A549 (cell line): ENCODE measurements at regions not wholly inside any gene's neighbourhood (a gene's known extent, or its start where the extent isn't known, plus 50 kb on each side); places are given as distances from the start of the nearest gene placed in this dataset.

Experiments
- ATAC-seq, 2 experiments: fragments of 200-7000 bp in 1 of 2; fragments of >200 bp in 1 of 2; cut with Nextera tagmentation in 1 of 2; cut with Tn5 transposase in 1 of 2; 3 replicates each; pipeline versions ENCODE4 v1.8.0 to v1.9.1; 2018 to 2020; ENCODE audit warnings: mild to moderate bottlenecking in 1 of 2, moderate library complexity in 1 of 2
- CTCF ChIA-PET: fragments of 300-600 bp; sonication (Branson Sonifier 250); formaldehyde crosslinking; extraction: SDS; loops from one replicate; lab custom pipeline; 2021; ENCODE audit warnings: antibody characterized with exemption, inconsistent platforms; lab: Yijun Ruan, JAX
- POLR2A ChIA-PET: fragments of 350-600 bp; formaldehyde crosslinking; extraction: SDS; loops from one replicate; lab custom pipeline; 2021; ENCODE audit warnings: antibody characterized with exemption, inconsistent platforms; lab: Yijun Ruan, JAX
- DNase-seq, 2 experiments: peaks; one replicate each; pipeline versions ENCODE4 v3.0.0 to v3.0.0-alpha.2; 2011 to 2016; ENCODE audit warnings: low read depth in 1 of 2, low spot score in 1 of 2
- FAIRE-seq: peaks from 2 replicates; lab custom pipeline; 2011; peaks lifted over from hg19 to GRCh38; lab: Jason Lieb, UNC
- H3K27ac ChIP-seq, 2 experiments: fragments of >200 bp; sonication (Bioruptor Twin); formaldehyde crosslinking; 3 replicates each; pipeline ENCODE4 v1.5.1; 2016 to 2017
- H3K4me1 ChIP-seq: fragments of >200 bp; sonication (Bioruptor Twin); formaldehyde crosslinking; 3 replicates; pipeline ENCODE4 v1.6.1; 2016
- H3K4me2 ChIP-seq: fragments of >200 bp; sonication (Bioruptor Twin); formaldehyde crosslinking; 3 replicates; pipeline ENCODE4 v1.6.1; 2016
- H3K4me3 ChIP-seq: fragments of >200 bp; sonication (Bioruptor Twin); formaldehyde crosslinking; 3 replicates; pipeline ENCODE4 v1.5.1; 2016
- H3K9me3 ChIP-seq: fragments of >200 bp; sonication (Bioruptor Twin); formaldehyde crosslinking; 3 replicates; pipeline ENCODE4 v1.6.1; 2016
- CBX2 ChIP-seq: fragments of 200-600 bp; sonication (generic); IDR thresholded peaks from 2 replicates; pipeline ENCODE4 v1.6.1; 2016; ENCODE audit warnings: low read depth, mild to moderate bottlenecking, borderline replicate concordance
- CEBPB ChIP-seq, 2 experiments: fragments of >200 bp in 1 of 2; sonication (Bioruptor Twin) in 1 of 2; formaldehyde crosslinking in 1 of 2; IDR thresholded peaks; 2 replicates each; pipeline ENCODE4 v1.6.1; 2012 to 2016
- CHD2 ChIP-seq: fragments of 150-350 bp; IDR thresholded peaks from 2 replicates; pipeline ENCODE4 v1.6.1; 2014; ENCODE audit warnings: low read length; ENCODE audit not compliant: partially characterized antibody
- CHD4 ChIP-seq: fragments of 200-600 bp; sonication (generic); IDR thresholded peaks from 2 replicates; pipeline ENCODE4 v1.6.1; 2016; ENCODE audit warnings: antibody characterized with exemption, mild to moderate bottlenecking, borderline replicate concordance
- EHMT2 ChIP-seq: fragments of 200-600 bp; sonication (generic); IDR thresholded peaks from 2 replicates; pipeline ENCODE4 v1.6.1; 2016; ENCODE audit warnings: antibody characterized with exemption, low read depth, mild to moderate bottlenecking, moderate library complexity
- ESRRA ChIP-seq: fragments of 150-350 bp; IDR thresholded peaks from 2 replicates; pipeline ENCODE4 v1.6.1; 2014; ENCODE audit warnings: mild to moderate bottlenecking, low read length, borderline replicate concordance
- GATA3 ChIP-seq: IDR thresholded peaks from 2 replicates; pipeline ENCODE4 v1.6.1; 2012; ENCODE audit warnings: borderline replicate concordance
- HOXB13 ChIP-seq: fragments of 250-450 bp; sonication (Bioruptor Pico); IDR thresholded peaks from 2 replicates; pipeline ENCODE4 v1.5.0; 2020; ENCODE audit warnings: low read depth, mild to moderate bottlenecking, moderate library complexity
- JUN ChIP-seq, 2 experiments: fragments of >200 bp; sonication (Bioruptor Twin); formaldehyde crosslinking; IDR thresholded peaks; 2 replicates in 1 of 2; 3 replicates in 1 of 2; pipeline ENCODE4 v1.6.1; 2016 to 2017
- JUNB ChIP-seq: fragments of >200 bp; sonication (Bioruptor Twin); formaldehyde crosslinking; IDR thresholded peaks from 2 replicates; pipeline ENCODE4 v1.6.1; 2016
- KDM1A ChIP-seq: fragments of 200-600 bp; sonication (generic); IDR thresholded peaks from 2 replicates; pipeline ENCODE4 v1.6.1; 2016; ENCODE audit warnings: low read depth, mild to moderate bottlenecking
- KDM5A ChIP-seq: fragments of 200-600 bp; sonication (generic); IDR thresholded peaks from 2 replicates; pipeline ENCODE4 v1.6.1; 2016; ENCODE audit warnings: antibody characterized with exemption, mild to moderate bottlenecking
- MAZ ChIP-seq: fragments of 150-350 bp; IDR thresholded peaks from 2 replicates; pipeline ENCODE4 v1.6.1; 2014; ENCODE audit warnings: antibody characterized with exemption, low read depth, low read length, borderline replicate concordance
- NFE2L2 ChIP-seq: fragments of 150-350 bp; conservative IDR thresholded peaks from 2 replicates; pipeline ENCODE4 v1.6.1; 2014; ENCODE audit warnings: low read length
- NPAS2 ChIP-seq: fragments of 250-450 bp; sonication (Bioruptor Pico); IDR thresholded peaks from 2 replicates; pipeline ENCODE4 v1.8.0; 2022; ENCODE audit warnings: mild to moderate bottlenecking, moderate library complexity, borderline replicate concordance
- PHF8 ChIP-seq: fragments of 200-600 bp; sonication (generic); IDR thresholded peaks from 2 replicates; pipeline ENCODE4 v1.6.1; 2016; ENCODE audit warnings: low read depth, mild to moderate bottlenecking, antibody characterized with exemption, moderate library complexity, borderline replicate concordance
- POLR2AphosphoS2 ChIP-seq: conservative IDR thresholded peaks from 2 replicates; pipeline ENCODE4 v1.6.1; 2012; ENCODE audit warnings: low read length, improper control_type of control experiment, inconsistent platforms
- RAD21 ChIP-seq, 2 experiments: fragments of >200 bp in 1 of 2; sonication (Bioruptor Twin) in 1 of 2; formaldehyde crosslinking in 1 of 2; IDR thresholded peaks in 1 of 2; conservative IDR thresholded peaks in 1 of 2; 2 replicates in 1 of 2; 3 replicates in 1 of 2; pipeline ENCODE4 v1.6.1; 2012 to 2018; ENCODE audit warnings: inconsistent platforms in 1 of 2
- RARB ChIP-seq: fragments of 250-450 bp; sonication (Bioruptor Pico); IDR thresholded peaks from 2 replicates; pipeline ENCODE4 v1.8.0; 2021; ENCODE audit warnings: mild to moderate bottlenecking, moderate library complexity
- RCOR1 ChIP-seq: fragments of 150-350 bp; IDR thresholded peaks from 2 replicates; pipeline ENCODE4 v1.6.1; 2014; ENCODE audit warnings: antibody characterized with exemption, low read length, low read depth
- RFX5 ChIP-seq: fragments of 450-650 bp; IDR thresholded peaks from 2 replicates; pipeline ENCODE4 v1.7.1; 2014; ENCODE audit warnings: antibody characterized with exemption, mild to moderate bottlenecking, moderate library complexity
- RNF2 ChIP-seq: fragments of 200-600 bp; sonication (generic); IDR thresholded peaks from 2 replicates; pipeline ENCODE4 v1.6.1; 2016; ENCODE audit warnings: low read depth, mild to moderate bottlenecking, antibody characterized with exemption, moderate library complexity, borderline replicate concordance
- SMC3 ChIP-seq: fragments of >200 bp; sonication (Bioruptor Twin); formaldehyde crosslinking; IDR thresholded peaks from 3 replicates; pipeline ENCODE4 v1.6.1; 2018; ENCODE audit warnings: inconsistent platforms
- TFCP2L1 ChIP-seq: fragments of 250-450 bp; sonication (Bioruptor Pico); IDR thresholded peaks from 2 replicates; pipeline ENCODE4 v1.5.0; 2021; ENCODE audit warnings: mild to moderate bottlenecking
- ZFP36 ChIP-seq: fragments of 450-650 bp; IDR thresholded peaks from 2 replicates; pipeline ENCODE4 v1.6.1; 2014; ENCODE audit warnings: borderline replicate concordance; ENCODE audit not compliant: partially characterized antibody
- ZSCAN20 ChIP-seq: fragments of 250-450 bp; sonication (Bioruptor Pico); IDR thresholded peaks from 2 replicates; pipeline ENCODE4 v1.8.0; 2022; ENCODE audit warnings: mild to moderate bottlenecking, moderate library complexity
- WGBS: methylation state at CpG from one replicate; pipeline ENCODE4 v1.1.6; 2017; ENCODE audit errors: missing lambda C conversion rate; 5-methylcytosine and 5-hydroxymethylcytosine counted together
- TF ChIP-seq, protein P1 (sequence below): fragments of 450-650 bp; IDR thresholded peaks from 2 replicates; pipeline ENCODE4 v1.6.1; 2014; ENCODE audit warnings: antibody characterized with exemption
- TF ChIP-seq, protein P2 (sequence below): fragments of >200 bp; sonication (Bioruptor Twin); formaldehyde crosslinking; IDR thresholded peaks from 2 replicates; pipeline ENCODE4 v1.6.1; 2016
- TF ChIP-seq, protein P3 (sequence below): fragments of 150-350 bp; IDR thresholded peaks from 2 replicates; pipeline ENCODE4 v1.6.1; 2014; ENCODE audit warnings: low read depth, mild to moderate bottlenecking, low read length
- TF ChIP-seq, protein P4 (sequence below): fragments of >200 bp; sonication (Bioruptor Twin); formaldehyde crosslinking; IDR thresholded peaks from 3 replicates; pipeline ENCODE4 v1.5.1; 2016
- TF ChIP-seq, protein P5 (sequence below): fragments of 200-600 bp; sonication (generic); IDR thresholded peaks from 2 replicates; pipeline ENCODE4 v1.6.1; 2016; ENCODE audit warnings: antibody characterized with exemption, mild to moderate bottlenecking, moderate library complexity

DNA sequence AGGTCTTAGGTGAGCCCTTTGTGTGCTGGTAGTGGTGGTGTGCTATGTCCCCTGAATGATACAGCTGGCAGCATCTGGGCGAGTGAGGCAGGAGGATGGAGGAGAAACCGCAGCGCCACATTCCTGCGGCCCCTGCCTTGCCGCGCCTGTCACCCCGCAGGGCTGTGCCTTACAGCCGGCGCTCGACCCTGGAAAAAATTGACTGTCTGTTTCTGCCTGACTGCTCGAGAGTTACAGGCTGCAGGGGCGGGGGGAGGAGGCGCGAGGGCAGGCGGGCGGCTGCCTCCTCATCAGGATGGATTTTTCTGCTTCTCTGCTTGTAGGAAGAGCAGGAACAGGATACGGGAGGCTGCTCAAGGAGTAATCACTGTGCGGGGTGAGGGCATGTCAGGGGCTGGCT, 443.4 kb downstream of the MIAT start (continued):
- TF ChIP-seq HOXB13 (CRISPR knock-in tag) (no peak), RNF2 (no peak), ZSCAN20 (CRISPR knock-in tag) (no peak), CHD2 (no peak), CEBPB (IDR thresholded peaks at IDR 0.05) (no peak)

DNA sequence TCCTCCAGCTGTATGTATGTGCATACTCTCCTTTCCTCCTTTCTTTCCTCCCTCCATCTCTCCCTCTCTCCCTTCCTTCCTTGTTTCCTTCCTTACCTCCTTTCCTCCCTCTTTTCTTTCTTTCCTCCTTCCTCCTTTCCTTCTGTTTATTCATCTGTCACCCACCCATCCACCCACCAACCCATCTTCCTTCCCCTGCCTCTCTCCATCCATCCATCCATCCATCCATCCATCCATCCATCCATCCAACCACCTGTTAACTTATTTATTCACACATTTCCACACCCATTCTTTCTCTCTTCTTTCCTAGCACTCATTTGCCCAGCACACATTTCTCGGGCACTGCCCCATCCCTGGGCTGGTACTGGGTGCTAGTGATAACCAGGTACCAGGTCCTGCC, 443.9 kb downstream of the MIAT start:
- no peak overlapping the region for H3K4me2 ChIP-seq
- DNase-seq: no peak
- no peak for FAIRE-seq
- ChIA-PET POLR2A (no interaction called here), CTCF (no interaction called here)
- TF ChIP-seq ZFP36 (no peak), SMC3 (no peak), TFCP2L1 (CRISPR knock-in tag) (no peak), NPAS2 (CRISPR knock-in tag) (no peak), MAZ (no peak), RCOR1 (no peak), CHD4 (no peak), KDM5A (no peak), GATA3 (no peak), PHF8 (no peak), JUNB (no peak), RFX5 (no peak), CEBPB (IDR thresholded peaks at IDR 0.05) (no peak), EHMT2 (no peak), RAD21 (conservative IDR thresholded peaks at IDR 0.05 in 1 of 2, IDR thresholded peaks at IDR 0.05 in 1 of 2) (no peak), RARB (CRISPR knock-in tag) (no peak), CBX2 (no peak)
- TF ChIP-seq, protein P1, sequence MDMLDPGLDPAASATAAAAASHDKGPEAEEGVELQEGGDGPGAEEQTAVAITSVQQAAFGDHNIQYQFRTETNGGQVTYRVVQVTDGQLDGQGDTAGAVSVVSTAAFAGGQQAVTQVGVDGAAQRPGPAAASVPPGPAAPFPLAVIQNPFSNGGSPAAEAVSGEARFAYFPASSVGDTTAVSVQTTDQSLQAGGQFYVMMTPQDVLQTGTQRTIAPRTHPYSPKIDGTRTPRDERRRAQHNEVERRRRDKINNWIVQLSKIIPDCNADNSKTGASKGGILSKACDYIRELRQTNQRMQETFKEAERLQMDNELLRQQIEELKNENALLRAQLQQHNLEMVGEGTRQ: no peak
- TF ChIP-seq, protein P2, sequence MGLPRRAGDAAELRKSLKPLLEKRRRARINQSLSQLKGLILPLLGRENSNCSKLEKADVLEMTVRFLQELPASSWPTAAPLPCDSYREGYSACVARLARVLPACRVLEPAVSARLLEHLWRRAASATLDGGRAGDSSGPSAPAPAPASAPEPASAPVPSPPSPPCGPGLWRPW: no peak
- TF ChIP-seq, protein P3, sequence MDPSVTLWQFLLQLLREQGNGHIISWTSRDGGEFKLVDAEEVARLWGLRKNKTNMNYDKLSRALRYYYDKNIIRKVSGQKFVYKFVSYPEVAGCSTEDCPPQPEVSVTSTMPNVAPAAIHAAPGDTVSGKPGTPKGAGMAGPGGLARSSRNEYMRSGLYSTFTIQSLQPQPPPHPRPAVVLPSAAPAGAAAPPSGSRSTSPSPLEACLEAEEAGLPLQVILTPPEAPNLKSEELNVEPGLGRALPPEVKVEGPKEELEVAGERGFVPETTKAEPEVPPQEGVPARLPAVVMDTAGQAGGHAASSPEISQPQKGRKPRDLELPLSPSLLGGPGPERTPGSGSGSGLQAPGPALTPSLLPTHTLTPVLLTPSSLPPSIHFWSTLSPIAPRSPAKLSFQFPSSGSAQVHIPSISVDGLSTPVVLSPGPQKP: no peak
- no peak for ATAC-seq
- no peak overlapping the region for H3K4me3 ChIP-seq
- H3K4me1 ChIP-seq: peaks cover 4% of the 10 kb centered on the region; the same call in 2 of the 3 replicates
- H3K27ac ChIP-seq: peak overlapping the region in 1 of 2 experiments; percentile 46; a peak in 1 of 6 replicates
- 57% methylated on average over 1 of the region's 1 CpG for WGBS
- H3K9me3 ChIP-seq: no peaks in the 10 kb centered on the region

DNA sequence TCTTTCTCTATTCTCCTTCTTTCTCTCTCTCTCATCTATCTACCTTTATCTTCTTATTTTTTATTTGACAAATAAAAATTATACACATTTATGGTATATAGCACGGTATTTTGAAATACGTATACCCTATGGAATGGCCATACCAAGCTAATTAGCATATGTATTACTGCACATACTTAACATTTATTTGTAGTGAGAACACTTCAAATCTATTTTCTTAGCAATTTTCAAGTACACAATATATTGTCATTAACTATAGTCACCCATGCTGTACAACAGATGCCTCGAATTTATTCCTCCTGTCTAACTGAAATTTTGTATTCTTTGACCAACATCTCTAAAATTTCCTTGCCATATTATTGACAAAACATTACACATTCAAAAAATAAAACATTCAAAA, 447.1 kb downstream of the MIAT start:
- ChIA-PET CTCF (no interaction called here), POLR2A (no interaction called here)
- DNase-seq (no peak), FAIRE-seq (no peak), ATAC-seq (no peak)
- H3K27ac ChIP-seq: no peak overlapping the region
- H3K4me3 ChIP-seq: no peak overlapping the region
- H3K4me1 ChIP-seq: peaks cover 32% of the 10 kb centered on the region
- WGBS: 57% methylated on average over 3 of the region's 3 CpGs
- no peaks in the 10 kb centered on the region for H3K9me3 ChIP-seq
- H3K4me2 ChIP-seq: no peak overlapping the region
- TF ChIP-seq HOXB13 (CRISPR knock-in tag) (no peak), KDM1A (no peak), ESRRA (no peak), NFE2L2 (no peak), SMC3 (no peak), JUN (IDR thresholded peaks at IDR 0.05) (no peak), POLR2AphosphoS2 (no peak), GATA3 (no peak)
- TF ChIP-seq, protein P4, sequence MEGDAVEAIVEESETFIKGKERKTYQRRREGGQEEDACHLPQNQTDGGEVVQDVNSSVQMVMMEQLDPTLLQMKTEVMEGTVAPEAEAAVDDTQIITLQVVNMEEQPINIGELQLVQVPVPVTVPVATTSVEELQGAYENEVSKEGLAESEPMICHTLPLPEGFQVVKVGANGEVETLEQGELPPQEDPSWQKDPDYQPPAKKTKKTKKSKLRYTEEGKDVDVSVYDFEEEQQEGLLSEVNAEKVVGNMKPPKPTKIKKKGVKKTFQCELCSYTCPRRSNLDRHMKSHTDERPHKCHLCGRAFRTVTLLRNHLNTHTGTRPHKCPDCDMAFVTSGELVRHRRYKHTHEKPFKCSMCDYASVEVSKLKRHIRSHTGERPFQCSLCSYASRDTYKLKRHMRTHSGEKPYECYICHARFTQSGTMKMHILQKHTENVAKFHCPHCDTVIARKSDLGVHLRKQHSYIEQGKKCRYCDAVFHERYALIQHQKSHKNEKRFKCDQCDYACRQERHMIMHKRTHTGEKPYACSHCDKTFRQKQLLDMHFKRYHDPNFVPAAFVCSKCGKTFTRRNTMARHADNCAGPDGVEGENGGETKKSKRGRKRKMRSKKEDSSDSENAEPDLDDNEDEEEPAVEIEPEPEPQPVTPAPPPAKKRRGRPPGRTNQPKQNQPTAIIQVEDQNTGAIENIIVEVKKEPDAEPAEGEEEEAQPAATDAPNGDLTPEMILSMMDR: no peak
- TF ChIP-seq, protein P5, sequence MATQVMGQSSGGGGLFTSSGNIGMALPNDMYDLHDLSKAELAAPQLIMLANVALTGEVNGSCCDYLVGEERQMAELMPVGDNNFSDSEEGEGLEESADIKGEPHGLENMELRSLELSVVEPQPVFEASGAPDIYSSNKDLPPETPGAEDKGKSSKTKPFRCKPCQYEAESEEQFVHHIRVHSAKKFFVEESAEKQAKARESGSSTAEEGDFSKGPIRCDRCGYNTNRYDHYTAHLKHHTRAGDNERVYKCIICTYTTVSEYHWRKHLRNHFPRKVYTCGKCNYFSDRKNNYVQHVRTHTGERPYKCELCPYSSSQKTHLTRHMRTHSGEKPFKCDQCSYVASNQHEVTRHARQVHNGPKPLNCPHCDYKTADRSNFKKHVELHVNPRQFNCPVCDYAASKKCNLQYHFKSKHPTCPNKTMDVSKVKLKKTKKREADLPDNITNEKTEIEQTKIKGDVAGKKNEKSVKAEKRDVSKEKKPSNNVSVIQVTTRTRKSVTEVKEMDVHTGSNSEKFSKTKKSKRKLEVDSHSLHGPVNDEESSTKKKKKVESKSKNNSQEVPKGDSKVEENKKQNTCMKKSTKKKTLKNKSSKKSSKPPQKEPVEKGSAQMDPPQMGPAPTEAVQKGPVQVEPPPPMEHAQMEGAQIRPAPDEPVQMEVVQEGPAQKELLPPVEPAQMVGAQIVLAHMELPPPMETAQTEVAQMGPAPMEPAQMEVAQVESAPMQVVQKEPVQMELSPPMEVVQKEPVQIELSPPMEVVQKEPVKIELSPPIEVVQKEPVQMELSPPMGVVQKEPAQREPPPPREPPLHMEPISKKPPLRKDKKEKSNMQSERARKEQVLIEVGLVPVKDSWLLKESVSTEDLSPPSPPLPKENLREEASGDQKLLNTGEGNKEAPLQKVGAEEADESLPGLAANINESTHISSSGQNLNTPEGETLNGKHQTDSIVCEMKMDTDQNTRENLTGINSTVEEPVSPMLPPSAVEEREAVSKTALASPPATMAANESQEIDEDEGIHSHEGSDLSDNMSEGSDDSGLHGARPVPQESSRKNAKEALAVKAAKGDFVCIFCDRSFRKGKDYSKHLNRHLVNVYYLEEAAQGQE: no peak
